ENCODE measurements at regions not wholly inside any gene's neighbourhood (a gene's known extent, or its start where the extent isn't known, plus 50 kb on each side); places are given as distances from the start of the nearest gene placed in this dataset.

DNA sequence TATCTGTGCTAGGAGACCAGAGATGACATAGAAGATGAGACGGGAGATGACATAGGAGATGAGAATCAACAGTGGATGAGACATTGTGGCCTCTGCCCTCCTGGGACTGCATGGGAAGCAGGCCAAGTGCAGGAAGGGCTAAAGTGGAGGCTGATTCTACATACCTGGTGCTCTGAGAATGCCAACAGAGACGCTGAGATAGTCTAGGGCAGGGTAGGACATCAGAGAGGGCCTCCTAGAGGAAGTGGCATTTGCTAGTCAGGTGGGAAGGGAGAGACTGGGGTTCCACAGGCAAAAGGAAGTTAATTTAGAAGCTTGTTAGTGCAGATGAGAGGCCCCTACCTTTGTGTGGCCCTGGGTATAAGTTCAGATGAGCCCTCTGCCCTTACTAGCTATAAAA is 224.2 kb downstream of the CBLN1 start:
- TF ChIP-seq, protein P1, sequence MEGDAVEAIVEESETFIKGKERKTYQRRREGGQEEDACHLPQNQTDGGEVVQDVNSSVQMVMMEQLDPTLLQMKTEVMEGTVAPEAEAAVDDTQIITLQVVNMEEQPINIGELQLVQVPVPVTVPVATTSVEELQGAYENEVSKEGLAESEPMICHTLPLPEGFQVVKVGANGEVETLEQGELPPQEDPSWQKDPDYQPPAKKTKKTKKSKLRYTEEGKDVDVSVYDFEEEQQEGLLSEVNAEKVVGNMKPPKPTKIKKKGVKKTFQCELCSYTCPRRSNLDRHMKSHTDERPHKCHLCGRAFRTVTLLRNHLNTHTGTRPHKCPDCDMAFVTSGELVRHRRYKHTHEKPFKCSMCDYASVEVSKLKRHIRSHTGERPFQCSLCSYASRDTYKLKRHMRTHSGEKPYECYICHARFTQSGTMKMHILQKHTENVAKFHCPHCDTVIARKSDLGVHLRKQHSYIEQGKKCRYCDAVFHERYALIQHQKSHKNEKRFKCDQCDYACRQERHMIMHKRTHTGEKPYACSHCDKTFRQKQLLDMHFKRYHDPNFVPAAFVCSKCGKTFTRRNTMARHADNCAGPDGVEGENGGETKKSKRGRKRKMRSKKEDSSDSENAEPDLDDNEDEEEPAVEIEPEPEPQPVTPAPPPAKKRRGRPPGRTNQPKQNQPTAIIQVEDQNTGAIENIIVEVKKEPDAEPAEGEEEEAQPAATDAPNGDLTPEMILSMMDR (IDR thresholded peaks at IDR 0.05), result no peak
- TF ChIP-seq, protein P2, sequence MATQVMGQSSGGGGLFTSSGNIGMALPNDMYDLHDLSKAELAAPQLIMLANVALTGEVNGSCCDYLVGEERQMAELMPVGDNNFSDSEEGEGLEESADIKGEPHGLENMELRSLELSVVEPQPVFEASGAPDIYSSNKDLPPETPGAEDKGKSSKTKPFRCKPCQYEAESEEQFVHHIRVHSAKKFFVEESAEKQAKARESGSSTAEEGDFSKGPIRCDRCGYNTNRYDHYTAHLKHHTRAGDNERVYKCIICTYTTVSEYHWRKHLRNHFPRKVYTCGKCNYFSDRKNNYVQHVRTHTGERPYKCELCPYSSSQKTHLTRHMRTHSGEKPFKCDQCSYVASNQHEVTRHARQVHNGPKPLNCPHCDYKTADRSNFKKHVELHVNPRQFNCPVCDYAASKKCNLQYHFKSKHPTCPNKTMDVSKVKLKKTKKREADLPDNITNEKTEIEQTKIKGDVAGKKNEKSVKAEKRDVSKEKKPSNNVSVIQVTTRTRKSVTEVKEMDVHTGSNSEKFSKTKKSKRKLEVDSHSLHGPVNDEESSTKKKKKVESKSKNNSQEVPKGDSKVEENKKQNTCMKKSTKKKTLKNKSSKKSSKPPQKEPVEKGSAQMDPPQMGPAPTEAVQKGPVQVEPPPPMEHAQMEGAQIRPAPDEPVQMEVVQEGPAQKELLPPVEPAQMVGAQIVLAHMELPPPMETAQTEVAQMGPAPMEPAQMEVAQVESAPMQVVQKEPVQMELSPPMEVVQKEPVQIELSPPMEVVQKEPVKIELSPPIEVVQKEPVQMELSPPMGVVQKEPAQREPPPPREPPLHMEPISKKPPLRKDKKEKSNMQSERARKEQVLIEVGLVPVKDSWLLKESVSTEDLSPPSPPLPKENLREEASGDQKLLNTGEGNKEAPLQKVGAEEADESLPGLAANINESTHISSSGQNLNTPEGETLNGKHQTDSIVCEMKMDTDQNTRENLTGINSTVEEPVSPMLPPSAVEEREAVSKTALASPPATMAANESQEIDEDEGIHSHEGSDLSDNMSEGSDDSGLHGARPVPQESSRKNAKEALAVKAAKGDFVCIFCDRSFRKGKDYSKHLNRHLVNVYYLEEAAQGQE (IDR thresholded peaks at IDR 0.05; ENCODE audit: insufficient read depth in 1 of 2, low read depth in 2 of 2, low read length in 1 of 2), result no peak
- TF ChIP-seq SIN3A (IDR thresholded peaks at IDR 0.05; ENCODE audit: borderline replicate concordance, insufficient read depth, low read depth, low read length) (no peak), POLR2AphosphoS5 (IDR thresholded peaks at IDR 0.05; ENCODE audit: low read depth, low read length) (no peak)

Measured in Panc1 (cell line).